GM23248 (cell line): ENCODE measurements at regions not wholly inside any gene's neighbourhood (a gene's known extent, or its start where the extent isn't known, plus 50 kb on each side); places are given as distances from the start of the nearest gene placed in this dataset.

ENCODE experiments used
- EZH2 ChIP-seq: fragments of 200-600 bp; sonication (generic); IDR thresholded peaks from 2 replicates; pipeline ENCODE4 v1.6.1; 2018; ENCODE audit warnings: antibody characterized with exemption, mild to moderate bottlenecking; ENCODE audit not compliant: insufficient read depth, poor library complexity, severe bottlenecking
- EZH2phosphoT487 ChIP-seq: fragments of 200-600 bp; sonication (generic); IDR thresholded peaks from 2 replicates; pipeline ENCODE4 v1.6.1; 2018; ENCODE audit warnings: antibody characterized with exemption, moderate library complexity, mild to moderate bottlenecking, low read depth; ENCODE audit not compliant: insufficient read depth

- TF ChIP-seq EZH2 (no peak), EZH2phosphoT487 (no peak)
Measured at GRCh38 chr2:16160281-16161084, 220.1 kb downstream of the MYCN start.
